ENCODE measurements at regions not wholly inside any gene's neighbourhood (a gene's known extent, or its start where the extent isn't known, plus 50 kb on each side); places are given as distances from the start of the nearest gene placed in this dataset.
"Not testable (repeated sequence)": the region's sequence is repeated elsewhere in the genome, so short reads cannot be mapped to it uniquely, and the experiment has no call there.

- TF ChIP-seq IRF3 (IDR thresholded peaks at IDR 0.05; ENCODE audit: low read depth, low read length) (no peak), PBX3 (IDR thresholded peaks at IDR 0.05) (no peak)
Measured at GRCh38 chr5:110973510-110973909, 98.0 kb upstream of the TSLP start (continued).

GRCh38 chr5:110977915-110978314 is 93.6 kb upstream of the TSLP start:
- no peak overlapping the region for H3K4me3 ChIP-seq (ENCODE audit: low read depth in 2 of 2, low read length in 1 of 2)
- H3K9me3 ChIP-seq: peaks cover 6% of the 10 kb centered on the region
- DNase-seq: no peak
- H3K4me2 ChIP-seq: no peak overlapping the region
- H3K9me2 ChIP-seq: no peaks in the 10 kb centered on the region
- H3K27ac ChIP-seq (ENCODE audit: low read depth in 2 of 2, low read length in 1 of 2): no peak overlapping the region
- no peaks in the 10 kb centered on the region for H3K4me1 ChIP-seq (ENCODE audit: control insufficient read depth in 1 of 2, insufficient read depth in 2 of 2, low read depth in 1 of 2, low read length in 1 of 2)
- TF ChIP-seq, protein P1, sequence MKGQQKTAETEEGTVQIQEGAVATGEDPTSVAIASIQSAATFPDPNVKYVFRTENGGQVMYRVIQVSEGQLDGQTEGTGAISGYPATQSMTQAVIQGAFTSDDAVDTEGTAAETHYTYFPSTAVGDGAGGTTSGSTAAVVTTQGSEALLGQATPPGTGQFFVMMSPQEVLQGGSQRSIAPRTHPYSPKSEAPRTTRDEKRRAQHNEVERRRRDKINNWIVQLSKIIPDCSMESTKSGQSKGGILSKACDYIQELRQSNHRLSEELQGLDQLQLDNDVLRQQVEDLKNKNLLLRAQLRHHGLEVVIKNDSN (IDR thresholded peaks at IDR 0.05; ENCODE audit: borderline replicate concordance, low read depth): no peak
- TF ChIP-seq TAF1 (IDR thresholded peaks at IDR 0.05; ENCODE audit: borderline replicate concordance, low read depth, low read length) (no peak), RXRA (IDR thresholded peaks at IDR 0.05; ENCODE audit: borderline replicate concordance, low read depth) (no peak), SIN3A (IDR thresholded peaks at IDR 0.05; ENCODE audit: borderline replicate concordance, low read depth, low read length) (no peak), JUND (IDR thresholded peaks at IDR 0.05) (no peak), EZH2phosphoT487 (IDR thresholded peaks at IDR 0.05; ENCODE audit: borderline replicate concordance, low read depth) (no peak), TCF12 (IDR thresholded peaks at IDR 0.05) (no peak), CHD2 (IDR thresholded peaks at IDR 0.05; ENCODE audit: low read length, partially characterized antibody) (no peak), IRF3 (IDR thresholded peaks at IDR 0.05; ENCODE audit: low read depth, low read length) (no peak), ZBTB33 (IDR thresholded peaks at IDR 0.05; ENCODE audit: borderline replicate concordance, low read depth) (no peak), TEAD4 (IDR thresholded peaks at IDR 0.05; ENCODE audit: borderline replicate concordance, insufficient read depth) (no peak)
- TF ChIP-seq, protein P2, sequence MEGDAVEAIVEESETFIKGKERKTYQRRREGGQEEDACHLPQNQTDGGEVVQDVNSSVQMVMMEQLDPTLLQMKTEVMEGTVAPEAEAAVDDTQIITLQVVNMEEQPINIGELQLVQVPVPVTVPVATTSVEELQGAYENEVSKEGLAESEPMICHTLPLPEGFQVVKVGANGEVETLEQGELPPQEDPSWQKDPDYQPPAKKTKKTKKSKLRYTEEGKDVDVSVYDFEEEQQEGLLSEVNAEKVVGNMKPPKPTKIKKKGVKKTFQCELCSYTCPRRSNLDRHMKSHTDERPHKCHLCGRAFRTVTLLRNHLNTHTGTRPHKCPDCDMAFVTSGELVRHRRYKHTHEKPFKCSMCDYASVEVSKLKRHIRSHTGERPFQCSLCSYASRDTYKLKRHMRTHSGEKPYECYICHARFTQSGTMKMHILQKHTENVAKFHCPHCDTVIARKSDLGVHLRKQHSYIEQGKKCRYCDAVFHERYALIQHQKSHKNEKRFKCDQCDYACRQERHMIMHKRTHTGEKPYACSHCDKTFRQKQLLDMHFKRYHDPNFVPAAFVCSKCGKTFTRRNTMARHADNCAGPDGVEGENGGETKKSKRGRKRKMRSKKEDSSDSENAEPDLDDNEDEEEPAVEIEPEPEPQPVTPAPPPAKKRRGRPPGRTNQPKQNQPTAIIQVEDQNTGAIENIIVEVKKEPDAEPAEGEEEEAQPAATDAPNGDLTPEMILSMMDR (IDR thresholded peaks at IDR 0.05): no peak
- peaks cover 0 to 3% of the 10 kb centered on the region in 2 experiments for H3K36me3 ChIP-seq (replicated peaks in 1 of 2; ENCODE audit: control insufficient read depth in 1 of 2, insufficient read depth in 2 of 2, low read length in 1 of 2)
- H3K9ac ChIP-seq: no peak overlapping the region
- no peaks in the 10 kb centered on the region for H3K79me2 ChIP-seq (ENCODE audit: insufficient read depth)
- no peaks in the 10 kb centered on the region for H3K27me3 ChIP-seq (ENCODE audit: insufficient read depth)
- H3F3A ChIP-seq (replicated peaks; ENCODE audit: insufficient read depth): no peaks in the 10 kb centered on the region
- ChIA-PET CTCF (no interaction called here), POLR2A (no interaction called here)
- H4K20me1 ChIP-seq (ENCODE audit: insufficient read depth): no peaks in the 10 kb centered on the region
- no peak overlapping the region for H2AFZ ChIP-seq (ENCODE audit: low read depth)
- WGBS (ENCODE audit: low lambda C conversion rate): 82% methylated on average over 1 of the region's 1 CpG

GRCh38 chr5:110985882-110986281 is 85.6 kb upstream of the TSLP start:
- H3K79me2 ChIP-seq (ENCODE audit: insufficient read depth); H3K9ac ChIP-seq; CTCF ChIA-PET; H3K4me2 ChIP-seq; DNase-seq; H3K4me1 ChIP-seq (ENCODE audit: control insufficient read depth in 1 of 2, insufficient read depth in 2 of 2, low read depth in 1 of 2, low read length in 1 of 2); H3K9me2 ChIP-seq; H3K27me3 ChIP-seq (ENCODE audit: insufficient read depth); H2AFZ ChIP-seq (ENCODE audit: low read depth); H3K36me3 ChIP-seq (replicated peaks in 1 of 2; ENCODE audit: control insufficient read depth in 1 of 2, insufficient read depth in 2 of 2, low read length in 1 of 2); H3K9me3 ChIP-seq; POLR2A ChIA-PET; H4K20me1 ChIP-seq (ENCODE audit: insufficient read depth); H3K4me3 ChIP-seq (ENCODE audit: low read depth in 2 of 2, low read length in 1 of 2); H3K27ac ChIP-seq (ENCODE audit: low read depth in 2 of 2, low read length in 1 of 2); H3F3A ChIP-seq (replicated peaks; ENCODE audit: insufficient read depth): not testable (repeated sequence)
- WGBS (ENCODE audit: low lambda C conversion rate): 86% methylated on average over 4 of the region's 19 CpGs

GRCh38 chr5:110987573-110987972 is 83.9 kb upstream of the TSLP start:
- POLR2A ChIA-PET; H3K9me3 ChIP-seq; H3K9ac ChIP-seq; H3K27ac ChIP-seq (ENCODE audit: low read depth in 2 of 2, low read length in 1 of 2); H4K20me1 ChIP-seq (ENCODE audit: insufficient read depth); CTCF ChIA-PET; H3K4me2 ChIP-seq; H2AFZ ChIP-seq (ENCODE audit: low read depth); H3K79me2 ChIP-seq (ENCODE audit: insufficient read depth); H3K36me3 ChIP-seq (replicated peaks in 1 of 2; ENCODE audit: control insufficient read depth in 1 of 2, insufficient read depth in 2 of 2, low read length in 1 of 2); H3K4me3 ChIP-seq (ENCODE audit: low read depth in 2 of 2, low read length in 1 of 2); H3K9me2 ChIP-seq; DNase-seq; H3K4me1 ChIP-seq (ENCODE audit: control insufficient read depth in 1 of 2, insufficient read depth in 2 of 2, low read depth in 1 of 2, low read length in 1 of 2); H3F3A ChIP-seq (replicated peaks; ENCODE audit: insufficient read depth); H3K27me3 ChIP-seq (ENCODE audit: insufficient read depth): not testable (repeated sequence)
- 67% methylated on average over 3 of the region's 3 CpGs for WGBS (ENCODE audit: low lambda C conversion rate)

Data from SK-N-SH (cell line).